ENCODE measurements at regions not wholly inside any gene's neighbourhood (a gene's known extent, or its start where the extent isn't known, plus 50 kb on each side); places are given as distances from the start of the nearest gene placed in this dataset.

DNA sequence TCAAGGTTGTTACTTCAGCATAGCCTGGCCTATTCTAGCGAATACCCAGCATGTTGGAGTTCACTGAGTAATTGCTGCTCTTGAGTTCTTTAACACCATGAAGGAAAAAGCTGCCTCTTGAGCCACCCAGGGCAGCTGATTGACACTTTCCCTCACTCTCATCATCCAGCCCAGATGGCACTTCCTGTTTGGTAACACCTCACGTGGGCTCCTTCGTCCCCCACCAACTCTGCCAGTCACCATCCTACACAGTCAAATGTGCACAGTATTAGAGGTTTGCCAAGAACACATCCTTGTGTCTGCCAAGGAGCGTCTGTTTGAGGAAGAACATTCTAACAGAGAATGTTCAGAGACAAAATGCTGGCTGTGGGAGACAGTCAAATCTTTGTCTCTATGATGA, 266.3 kb downstream of the RPLP1 start:
- DNase-seq: no peak

DNA sequence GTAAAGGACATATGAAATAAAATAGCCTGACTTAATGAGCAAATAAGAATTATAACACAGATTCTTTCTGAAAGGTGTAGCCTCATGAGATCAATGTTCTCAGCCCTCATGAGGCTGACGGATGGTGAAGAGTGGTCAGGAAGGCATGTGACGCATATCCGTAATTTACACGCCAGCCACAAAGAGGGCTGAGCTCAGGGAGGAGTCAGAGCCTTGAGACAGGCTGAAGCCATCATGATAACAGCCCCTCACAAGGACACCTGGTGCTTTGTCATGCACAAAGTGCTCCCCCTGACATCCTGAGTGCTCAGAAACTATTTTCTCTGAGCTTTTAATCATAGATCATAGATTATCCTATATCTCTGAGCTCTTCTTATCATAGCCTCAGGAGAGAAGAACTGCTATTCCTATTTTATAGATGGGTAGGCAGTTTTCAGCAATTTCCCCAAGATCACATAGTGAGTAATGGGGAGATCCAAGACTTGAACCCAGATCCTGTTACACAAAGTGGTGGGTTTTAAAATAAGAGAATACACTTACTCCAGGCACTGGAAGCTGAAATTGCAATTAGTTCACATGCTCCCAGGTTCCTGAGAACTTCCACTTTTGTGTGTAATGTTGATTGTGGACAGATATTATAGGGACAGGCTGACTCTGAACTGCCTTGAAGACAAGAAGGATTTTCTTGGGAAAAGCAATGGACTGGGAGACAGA, 267.1 kb downstream of the RPLP1 start:
- DNase-seq: no peak

DNA sequence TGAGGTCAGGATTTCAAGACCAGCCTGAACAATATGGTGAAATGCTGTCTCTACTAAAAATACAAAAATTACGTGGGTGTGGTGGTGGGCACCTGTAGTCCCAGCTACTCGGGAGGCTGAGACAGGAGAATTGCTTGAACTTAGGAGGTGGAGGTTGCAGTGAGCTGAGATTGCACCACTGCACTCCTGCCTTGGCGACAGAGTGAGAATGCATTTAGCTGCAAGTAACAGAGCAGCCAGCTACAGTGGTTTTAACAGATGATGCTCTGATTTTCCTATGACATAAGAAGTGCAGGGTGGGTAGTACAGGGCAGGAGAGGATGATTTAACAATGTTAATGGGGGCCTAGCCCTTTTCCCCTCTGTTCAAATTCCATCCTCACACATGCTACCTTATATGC, 267.9 kb downstream of the RPLP1 start:
- no peak for DNase-seq

GRCh38 chr15:69722924-69723323, 270.3 kb downstream of the RPLP1 start:
- no peak for DNase-seq

- no peak for DNase-seq
These were observed 270.9 kb downstream of the RPLP1 start for GRCh38 chr15:69723404-69724096.

DNA sequence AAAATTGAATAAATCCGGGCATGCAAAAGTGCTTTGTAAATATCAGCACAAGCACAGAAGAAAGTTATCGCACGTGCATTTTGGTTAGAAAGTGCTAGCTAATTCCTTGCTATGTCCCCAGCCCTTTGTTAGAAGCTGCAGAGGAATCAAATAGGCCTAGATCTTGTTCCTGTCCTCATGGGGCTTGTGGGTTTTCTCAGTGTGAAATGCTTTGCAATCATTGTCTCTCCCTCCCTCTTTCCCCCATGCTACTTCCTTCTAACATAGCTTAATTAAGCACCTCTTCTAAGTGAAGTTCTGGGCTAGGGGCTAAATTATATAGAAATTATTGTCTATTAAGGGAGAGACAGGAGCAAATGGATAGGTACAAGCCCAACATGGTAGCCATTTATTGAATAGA, 271.7 kb downstream of the RPLP1 start:
- no peak for DNase-seq

DNA sequence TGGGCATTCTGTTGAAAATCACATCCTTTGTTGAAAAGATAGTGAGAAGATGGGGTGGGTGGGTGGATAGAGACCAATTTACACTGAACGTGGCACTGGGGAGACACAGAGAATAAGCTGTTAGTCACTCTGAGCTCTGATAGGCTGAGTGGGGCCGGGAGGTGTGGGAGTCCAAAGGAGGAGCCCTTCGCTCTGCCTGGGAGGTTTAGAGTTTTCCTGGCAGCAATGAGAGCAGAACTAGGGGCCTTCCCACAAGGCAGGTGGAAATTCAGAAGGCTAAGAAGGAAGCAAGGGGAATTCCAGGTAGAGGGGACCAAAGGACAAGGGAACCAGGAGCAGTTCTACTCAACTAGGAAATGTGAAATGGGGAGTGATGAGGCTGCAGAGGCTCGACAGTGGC, 272.7 kb downstream of the RPLP1 start:
- DNase-seq: no peak

DNA sequence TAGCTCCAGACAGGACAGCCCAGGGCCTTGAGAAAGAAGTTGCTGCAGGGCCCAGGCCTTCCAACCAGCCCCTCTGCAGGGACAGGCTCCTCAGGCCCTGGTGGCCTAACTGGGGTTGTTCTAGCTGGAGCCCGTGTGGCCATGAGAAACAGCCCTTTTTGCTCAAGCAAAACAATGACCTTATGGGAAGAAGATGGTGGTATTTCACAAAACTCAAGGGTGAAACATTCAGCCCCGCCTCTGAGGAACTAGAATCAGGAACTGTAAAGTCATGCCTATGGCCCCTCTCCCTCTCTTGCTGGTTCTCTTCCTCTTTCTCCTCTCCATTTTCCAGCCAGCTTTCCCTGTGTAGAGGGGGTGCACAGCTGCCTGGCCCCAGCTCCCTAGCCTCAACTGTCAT, 273.3 kb downstream of the RPLP1 start:
- DNase-seq: no peak

DNA sequence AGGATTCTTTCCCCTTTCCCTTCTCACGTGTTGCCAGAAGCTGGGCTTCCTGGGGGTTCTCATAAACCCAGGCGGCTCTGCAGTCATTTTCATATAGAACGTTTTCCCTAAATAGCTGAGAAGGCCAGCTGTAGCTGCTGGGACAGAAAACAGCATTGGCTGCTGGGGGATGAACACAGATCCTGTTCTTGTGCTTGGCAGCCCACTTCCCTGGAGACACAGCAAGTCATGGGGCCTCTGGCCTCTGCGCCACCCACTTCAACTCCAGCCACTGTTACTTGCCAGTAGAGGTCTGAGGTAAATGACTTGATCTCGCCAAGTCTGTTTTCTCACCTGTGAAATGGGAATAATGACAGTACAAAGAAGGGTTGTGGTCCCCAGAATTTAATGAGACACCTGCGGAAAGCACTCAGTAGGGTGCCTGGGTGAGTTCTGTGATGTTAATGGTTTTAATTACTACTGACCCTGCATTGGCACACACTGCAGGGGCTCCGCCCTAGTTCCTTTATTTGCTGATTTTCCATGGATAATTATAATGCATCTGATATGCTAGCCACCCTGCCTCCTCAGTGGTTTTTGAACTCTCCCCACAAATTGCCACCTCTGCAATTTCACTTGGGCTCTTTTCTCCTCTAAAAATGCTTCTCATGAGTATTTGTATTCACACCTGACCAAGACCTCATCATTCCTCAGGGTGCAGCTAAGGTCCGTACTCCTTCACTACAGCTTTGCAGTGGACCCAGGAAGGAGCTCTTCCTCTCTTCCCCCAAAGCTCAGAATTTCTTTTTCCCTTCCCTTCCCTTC, 274.7 kb downstream of the RPLP1 start:
- DNase-seq: no peak

- peak; percentile 26 for DNase-seq
These were observed 276.6 kb downstream of the RPLP1 start for GRCh38 chr15:69729167-69729748.

GRCh38 chr15:69730281-69731080, 277.9 kb downstream of the RPLP1 start:
- no peak for DNase-seq

DNA sequence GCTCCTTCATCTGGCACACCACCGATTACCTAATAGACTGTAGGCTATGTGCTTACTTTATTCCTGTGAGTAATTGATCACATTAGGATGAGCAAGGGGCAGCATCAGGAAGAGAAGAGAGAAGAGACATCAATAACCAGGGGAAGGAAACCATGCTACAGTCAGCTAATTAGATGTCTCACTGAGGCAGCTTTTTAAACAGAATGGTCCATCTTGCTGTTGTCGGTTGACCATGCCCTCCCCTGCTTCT, 278.4 kb downstream of the RPLP1 start:
- no peak for DNase-seq

- no peak for DNase-seq
These were observed 279.0 kb downstream of the RPLP1 start for GRCh38 chr15:69731581-69731980.

GRCh38 chr15:69732133-69732532, 279.5 kb downstream of the RPLP1 start:
- DNase-seq: no peak

- peak; percentile 68 for DNase-seq
These were observed 282.1 kb downstream of the RPLP1 start for GRCh38 chr15:69734699-69735098.

DNA sequence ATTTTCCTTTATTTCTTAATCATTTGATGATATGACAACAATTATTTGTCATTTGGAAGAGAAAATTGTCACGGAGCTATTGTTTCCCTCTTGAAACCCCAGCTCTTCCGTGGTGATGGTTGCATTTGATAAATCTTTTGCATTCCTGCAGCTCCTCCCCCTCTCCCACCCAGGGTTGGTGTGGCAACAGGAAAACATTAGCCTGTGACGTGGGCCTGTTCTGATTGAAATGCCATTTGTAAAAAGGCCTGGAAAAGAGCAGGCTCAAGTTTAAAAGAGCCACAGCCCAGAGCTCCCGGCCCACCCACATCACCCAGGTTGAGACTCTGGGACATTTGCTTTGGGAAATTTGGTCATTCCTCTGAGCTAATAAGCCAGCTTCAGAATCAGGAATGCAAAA, 282.5 kb downstream of the RPLP1 start:
- DNase-seq: peak; percentile 89

- no peak for DNase-seq
These were observed 283.5 kb downstream of the RPLP1 start for GRCh38 chr15:69736161-69736560.

GRCh38 chr15:69737916-69738315, 285.3 kb downstream of the RPLP1 start:
- no peak for DNase-seq

DNA sequence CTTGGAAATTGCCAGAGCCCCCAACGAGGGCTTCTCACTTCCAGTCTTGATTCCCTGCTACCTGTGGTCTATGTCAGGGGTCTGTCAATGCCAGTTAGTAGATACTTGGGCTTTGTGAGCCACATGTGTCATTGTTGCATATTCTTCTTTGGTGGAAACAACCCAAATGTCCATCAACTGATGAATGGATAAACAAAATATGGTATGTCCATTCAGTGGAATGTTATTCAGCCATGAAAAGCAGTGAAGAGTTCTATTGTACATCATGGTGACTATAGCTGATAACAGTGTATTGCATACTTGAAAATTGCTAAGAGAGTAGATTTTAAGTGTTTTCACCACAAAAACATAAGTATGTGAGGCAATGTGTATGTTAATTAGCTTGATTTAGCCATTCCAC, 288.1 kb downstream of the RPLP1 start:
- DNase-seq: no peak

DNA sequence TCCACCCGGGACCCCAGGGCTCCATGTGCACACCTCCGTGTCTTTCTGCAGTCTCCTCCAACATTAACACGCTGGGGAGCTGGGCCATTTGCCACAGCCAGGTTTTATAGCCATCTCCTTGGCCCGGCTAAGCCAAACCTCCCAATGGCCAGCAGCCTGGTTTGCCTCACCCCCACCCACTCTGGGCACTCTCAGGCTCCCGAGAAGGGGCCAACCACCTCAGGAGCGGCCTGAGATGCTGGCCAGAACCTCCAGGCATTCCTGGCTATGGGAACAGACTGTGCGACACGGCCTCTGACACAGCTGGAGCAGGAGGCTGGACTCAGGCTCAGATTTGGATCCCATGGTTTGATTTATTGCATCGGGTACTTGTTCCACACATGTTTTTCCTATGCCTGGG, 289.7 kb downstream of the RPLP1 start:
- no peak for DNase-seq

DNA sequence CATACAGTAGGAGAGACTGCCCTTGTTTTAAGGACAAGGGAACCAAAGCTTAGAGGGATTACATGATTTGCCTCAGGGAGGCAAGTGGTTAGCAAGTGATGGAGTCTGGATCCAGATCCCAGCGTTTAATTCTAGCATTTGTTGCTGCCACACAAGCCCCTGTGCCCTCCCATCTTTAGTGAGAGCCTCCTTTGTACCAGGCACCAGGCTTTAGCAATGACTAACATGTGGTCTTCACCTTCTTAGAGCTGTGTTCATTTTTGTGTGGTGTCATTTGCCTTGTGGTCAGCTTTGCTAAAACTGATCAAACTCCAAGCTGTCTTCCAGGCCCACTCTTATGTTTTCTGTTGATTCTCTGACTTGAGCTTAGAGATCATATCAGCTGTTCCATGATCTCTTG, 290.5 kb downstream of the RPLP1 start:
- no peak for DNase-seq

- no peak for DNase-seq
These were observed 292.0 kb downstream of the RPLP1 start for GRCh38 chr15:69744391-69745162.

Data from fibroblast of skin of scalp (primary cell).